Muscle layer of colon (tissue), 2 donors: ENCODE measurements at regions not wholly inside any gene's neighbourhood (a gene's known extent, or its start where the extent isn't known, plus 50 kb on each side); places are given as distances from the start of the nearest gene placed in this dataset.

Experiments
- H3K27ac ChIP-seq: one replicate; pipeline ENCODE4 v1.7.0; 2013; ENCODE audit warnings: low read depth, mild to moderate bottlenecking, low read length, moderate library complexity
- H3K27me3 ChIP-seq, 2 donors: one replicate each; pipeline ENCODE4 v1.7.0; 2013; ENCODE audit warnings: low read length in 2 of 2, mild to moderate bottlenecking in 2 of 2; ENCODE audit not compliant: insufficient read depth in 2 of 2, control insufficient read depth in 1 of 2
- H3K36me3 ChIP-seq: one replicate; pipeline ENCODE4 v1.7.0; 2013; ENCODE audit warnings: mild to moderate bottlenecking, low read length; ENCODE audit not compliant: insufficient read depth
- H3K4me1 ChIP-seq: one replicate; pipeline ENCODE4 v1.7.0; 2013; ENCODE audit warnings: mild to moderate bottlenecking, low read length; ENCODE audit not compliant: insufficient read depth
- H3K4me3 ChIP-seq, 2 donors: one replicate each; pipeline ENCODE4 v1.7.0; 2013; ENCODE audit warnings: low read length in 2 of 2, low read depth in 1 of 2, mild to moderate bottlenecking in 1 of 2, moderate library complexity in 1 of 2
- H3K9ac ChIP-seq: one replicate; pipeline ENCODE4 v1.7.0; 2013; ENCODE audit warnings: low read length
- H3K9me3 ChIP-seq: one replicate; pipeline ENCODE4 v1.7.0; 2013; ENCODE audit warnings: mild to moderate bottlenecking, low read length
- donor health status: abdominal sarcoma.
- donor health status: Adenocarcinoma of cecum.

GRCh38 chr20:40359131-40359912 is 329.7 kb downstream of the MAFB start:
- H3K36me3 ChIP-seq: no peaks in the 10 kb centered on the region
- H3K27me3 ChIP-seq: no peaks in the 10 kb centered on the region
- no peak overlapping the region for H3K9ac ChIP-seq
- no peaks in the 10 kb centered on the region for H3K9me3 ChIP-seq
- no peak overlapping the region for H3K4me3 ChIP-seq
- H3K4me1 ChIP-seq: no peaks in the 10 kb centered on the region
- H3K27ac ChIP-seq: no peak overlapping the region

- no peak overlapping the region for H3K9ac ChIP-seq
Measured at GRCh38 chr20:40354880-40355279, 334.2 kb downstream of the MAFB start.

GRCh38 chr20:40343390-40343789 is 345.6 kb downstream of the MAFB start:
- Histone ChIP-seq H3K9ac (no peak overlapping the region), H3K27me3 (no peaks in the 10 kb centered on the region), H3K36me3 (no peaks in the 10 kb centered on the region), H3K4me3 (no peak overlapping the region), H3K9me3 (no peaks in the 10 kb centered on the region), H3K27ac (no peak overlapping the region), H3K4me1 (no peaks in the 10 kb centered on the region)

More at GRCh38 chr20:40354880-40355279, 334.2 kb downstream of the MAFB start:
- Histone ChIP-seq H3K36me3 (no peaks in the 10 kb centered on the region), H3K4me1 (no peaks in the 10 kb centered on the region), H3K27me3 (no peaks in the 10 kb centered on the region), H3K9me3 (no peaks in the 10 kb centered on the region), H3K4me3 (no peak overlapping the region), H3K27ac (no peak overlapping the region)

- Histone ChIP-seq H3K36me3 (no peaks in the 10 kb centered on the region), H3K4me1 (no peaks in the 10 kb centered on the region), H3K4me3 (no peak overlapping the region), H3K27me3 (no peaks in the 10 kb centered on the region), H3K27ac (no peak overlapping the region), H3K9me3 (no peaks in the 10 kb centered on the region), H3K9ac (no peak overlapping the region)
Measured at GRCh38 chr20:40341561-40341960, 347.5 kb downstream of the MAFB start.

GRCh38 chr20:40339661-40340449 is 349.2 kb downstream of the MAFB start:
- Histone ChIP-seq H3K9me3 (no peaks in the 10 kb centered on the region), H3K4me1 (no peaks in the 10 kb centered on the region), H3K9ac (no peak overlapping the region), H3K27me3 (no peaks in the 10 kb centered on the region), H3K4me3 (no peak overlapping the region), H3K36me3 (no peaks in the 10 kb centered on the region), H3K27ac (no peak overlapping the region)

GRCh38 chr20:40336533-40336932 is 352.5 kb downstream of the MAFB start:
- H3K36me3 ChIP-seq: no peaks in the 10 kb centered on the region
- no peaks in the 10 kb centered on the region for H3K4me1 ChIP-seq
- H3K27ac ChIP-seq: no peak overlapping the region
- no peaks in the 10 kb centered on the region for H3K9me3 ChIP-seq
- H3K4me3 ChIP-seq: no peak overlapping the region
- no peak overlapping the region for H3K9ac ChIP-seq
- no peaks in the 10 kb centered on the region for H3K27me3 ChIP-seq

GRCh38 chr20:40335901-40336351 is 353.1 kb downstream of the MAFB start:
- no peak overlapping the region for H3K4me3 ChIP-seq
- no peaks in the 10 kb centered on the region for H3K4me1 ChIP-seq
- H3K9ac ChIP-seq: no peak overlapping the region
- H3K9me3 ChIP-seq: no peaks in the 10 kb centered on the region
- H3K27me3 ChIP-seq: no peaks in the 10 kb centered on the region
- no peak overlapping the region for H3K27ac ChIP-seq
- no peaks in the 10 kb centered on the region for H3K36me3 ChIP-seq

- Histone ChIP-seq H3K27me3 (no peaks in the 10 kb centered on the region), H3K4me3 (no peak overlapping the region), H3K36me3 (no peaks in the 10 kb centered on the region), H3K4me1 (no peaks in the 10 kb centered on the region), H3K9me3 (no peaks in the 10 kb centered on the region), H3K27ac (no peak overlapping the region), H3K9ac (no peak overlapping the region)
Measured at GRCh38 chr20:40335437-40335836, 353.6 kb downstream of the MAFB start.

GRCh38 chr20:40333591-40333990 is 355.4 kb downstream of the MAFB start:
- Histone ChIP-seq H3K4me1 (no peaks in the 10 kb centered on the region), H3K27ac (no peak overlapping the region), H3K27me3 (no peaks in the 10 kb centered on the region), H3K4me3 (no peak overlapping the region), H3K9ac (no peak overlapping the region), H3K9me3 (no peaks in the 10 kb centered on the region), H3K36me3 (no peaks in the 10 kb centered on the region)

GRCh38 chr20:40331807-40332560 is 357.1 kb downstream of the MAFB start:
- Histone ChIP-seq H3K27ac (no peak overlapping the region), H3K27me3 (no peaks in the 10 kb centered on the region)

GRCh38 chr20:40331249-40331648 is 357.8 kb downstream of the MAFB start:
- no peak overlapping the region for H3K9ac ChIP-seq
- no peaks in the 10 kb centered on the region for H3K4me1 ChIP-seq
- no peak overlapping the region for H3K27ac ChIP-seq
- no peaks in the 10 kb centered on the region for H3K27me3 ChIP-seq
- H3K9me3 ChIP-seq: no peaks in the 10 kb centered on the region
- no peaks in the 10 kb centered on the region for H3K36me3 ChIP-seq
- no peak overlapping the region for H3K4me3 ChIP-seq

More at GRCh38 chr20:40331807-40332560, 357.1 kb downstream of the MAFB start:
- H3K4me1 ChIP-seq: no peaks in the 10 kb centered on the region
- no peaks in the 10 kb centered on the region for H3K9me3 ChIP-seq
- H3K36me3 ChIP-seq: no peaks in the 10 kb centered on the region
- no peak overlapping the region for H3K4me3 ChIP-seq
- no peak overlapping the region for H3K9ac ChIP-seq
